CD1c-positive myeloid dendritic cell (primary cell): ENCODE measurements at regions not wholly inside any gene's neighbourhood (a gene's known extent, or its start where the extent isn't known, plus 50 kb on each side); places are given as distances from the start of the nearest gene placed in this dataset.
A peak's percentile ranks its signal among the peaks of the same experiment; 100 is the strongest.

Experiments
- DNase-seq: peaks from one replicate; pipeline ENCODE4 v3.0.0-alpha.2; 2016; ENCODE audit errors: extremely low spot score

- DNase-seq = no peak
Measured at GRCh38 chr1:98203466-98203865, 282.6 kb upstream of the DPYD start.

GRCh38 chr1:98201666-98202081, 280.8 kb upstream of the DPYD start:
- DNase-seq = no peak

GRCh38 chr1:98197356-98197755, 276.5 kb upstream of the DPYD start:
- no peak for DNase-seq

GRCh38 chr1:98196012-98196411, 275.2 kb upstream of the DPYD start:
- DNase-seq = no peak

GRCh38 chr1:98188774-98189173, 267.9 kb upstream of the DPYD start:
- no peak for DNase-seq

GRCh38 chr1:98184856-98185255, 264.0 kb upstream of the DPYD start:
- DNase-seq = peak; percentile 25

- DNase-seq = no peak
Measured at GRCh38 chr1:98181036-98181764, 260.4 kb upstream of the DPYD start.

GRCh38 chr1:98179151-98179773, 258.4 kb upstream of the DPYD start:
- DNase-seq = no peak

- DNase-seq = no peak
Measured at GRCh38 chr1:98177751-98178150, 256.9 kb upstream of the DPYD start.

- DNase-seq = no peak
Measured at GRCh38 chr1:98176936-98177335, 256.1 kb upstream of the DPYD start.

- DNase-seq = no peak
Measured at GRCh38 chr1:98176414-98176813, 255.6 kb upstream of the DPYD start.

- DNase-seq = no peak
Measured at GRCh38 chr1:98172578-98172977, 251.7 kb upstream of the DPYD start.

GRCh38 chr1:98172022-98172421, 251.2 kb upstream of the DPYD start:
- DNase-seq = no peak

GRCh38 chr1:98164509-98164908, 243.7 kb upstream of the DPYD start:
- no peak for DNase-seq

GRCh38 chr1:98157524-98158313, 236.9 kb upstream of the DPYD start:
- DNase-seq = no peak

GRCh38 chr1:98147280-98147679, 226.4 kb upstream of the DPYD start:
- no peak for DNase-seq

- no peak for DNase-seq
Measured at GRCh38 chr1:98145655-98146054, 224.8 kb upstream of the DPYD start.

- DNase-seq = no peak
Measured at GRCh38 chr1:98143403-98143802, 222.6 kb upstream of the DPYD start.

- no peak for DNase-seq
Measured at GRCh38 chr1:98133131-98133530, 212.3 kb upstream of the DPYD start.

- DNase-seq = no peak
Measured at GRCh38 chr1:98130408-98130807, 209.6 kb upstream of the DPYD start.

- no peak for DNase-seq
Measured at GRCh38 chr1:98129491-98129890, 208.7 kb upstream of the DPYD start.

GRCh38 chr1:98126740-98127139, 205.9 kb upstream of the DPYD start:
- DNase-seq = no peak

- DNase-seq = no peak
Measured at GRCh38 chr1:98121646-98122045, 200.8 kb upstream of the DPYD start.
